Osteocyte (in vitro differentiated cells): ENCODE measurements at regions not wholly inside any gene's neighbourhood (a gene's known extent, or its start where the extent isn't known, plus 50 kb on each side); places are given as distances from the start of the nearest gene placed in this dataset.
"Not testable (repeated sequence)": the region's sequence is repeated elsewhere in the genome, so short reads cannot be mapped to it uniquely, and the experiment has no call there.

Source experiments
- DNase-seq: peaks from one replicate; pipeline ENCODE4 v3.0.0; 2021; ENCODE audit warnings: mixed read lengths; ENCODE audit not compliant: unreplicated experiment; ENCODE audit errors: extremely low spot score
- H3K27ac Mint-ChIP-seq: one replicate; pipeline ENCODE4 v1.8.0; 2021; ENCODE audit warnings: mild to moderate bottlenecking, mixed read lengths; ENCODE audit not compliant: unreplicated experiment
- H3K27me3 Mint-ChIP-seq: one replicate; pipeline ENCODE4 v1.8.0; 2021; ENCODE audit warnings: mixed read lengths; ENCODE audit not compliant: unreplicated experiment
- H3K36me3 Mint-ChIP-seq: one replicate; pipeline ENCODE4 v1.8.0; 2021; ENCODE audit warnings: mixed read lengths; ENCODE audit not compliant: unreplicated experiment
- H3K4me1 Mint-ChIP-seq: one replicate; pipeline ENCODE4 v1.8.0; 2021; ENCODE audit warnings: mixed read lengths; ENCODE audit not compliant: unreplicated experiment
- H3K4me3 Mint-ChIP-seq: one replicate; pipeline ENCODE4 v1.8.0; 2021; ENCODE audit warnings: mild to moderate bottlenecking, moderate library complexity, mixed read lengths; ENCODE audit not compliant: unreplicated experiment
- H3K9me3 Mint-ChIP-seq: one replicate; pipeline ENCODE4 v1.8.0; 2021; ENCODE audit warnings: mixed read lengths; ENCODE audit not compliant: unreplicated experiment
- CTCF ChIP-seq: fragments of 200-600 bp; sonication (generic); IDR thresholded peaks from 2 replicates; pipeline ENCODE4 v1.5.0; 2021; ENCODE audit warnings: antibody characterized with exemption, mild to moderate bottlenecking, moderate library complexity

GRCh38 chr7:83837683-83838082 lies 188.7 kb upstream of the SEMA3E start:
- Mint-ChIP-seq H3K4me3 (no peak overlapping the region), H3K36me3 (no peaks in the 10 kb centered on the region), H3K9me3 (no peaks in the 10 kb centered on the region), H3K27ac (no peak overlapping the region), H3K4me1 (peaks cover 3% of the 10 kb centered on the region), H3K27me3 (no peaks in the 10 kb centered on the region)
- DNase-seq, result no peak
- TF ChIP-seq CTCF, result no peak

- H3K4me1 Mint-ChIP-seq, result peaks cover 3% of the 10 kb centered on the region
- no peaks in the 10 kb centered on the region for H3K9me3 Mint-ChIP-seq
- no peak overlapping the region for H3K4me3 Mint-ChIP-seq
- no peak for TF ChIP-seq CTCF
- no peak for DNase-seq
- no peaks in the 10 kb centered on the region for H3K36me3 Mint-ChIP-seq
- no peak overlapping the region for H3K27ac Mint-ChIP-seq
- H3K27me3 Mint-ChIP-seq, result no peaks in the 10 kb centered on the region
These were observed 187.1 kb upstream of the SEMA3E start for GRCh38 chr7:83836028-83836427.

- Mint-ChIP-seq H3K27ac (no peak overlapping the region), H3K4me3 (no peak overlapping the region), H3K4me1 (peaks cover 3% of the 10 kb centered on the region), H3K36me3 (no peaks in the 10 kb centered on the region), H3K27me3 (no peaks in the 10 kb centered on the region), H3K9me3 (no peaks in the 10 kb centered on the region)
- TF ChIP-seq CTCF, result no peak
- DNase-seq, result no peak
These were observed 186.5 kb upstream of the SEMA3E start for GRCh38 chr7:83835424-83835823.

- DNase-seq, H3K9me3 Mint-ChIP-seq, H3K36me3 Mint-ChIP-seq, H3K27me3 Mint-ChIP-seq, H3K27ac Mint-ChIP-seq, H3K4me1 Mint-ChIP-seq, H3K4me3 Mint-ChIP-seq: not testable (repeated sequence)
These were observed 184.8 kb upstream of the SEMA3E start for GRCh38 chr7:83833721-83834120.

- H3K36me3 Mint-ChIP-seq, result no peaks in the 10 kb centered on the region
- H3K9me3 Mint-ChIP-seq, result no peaks in the 10 kb centered on the region
- no peak overlapping the region for H3K4me3 Mint-ChIP-seq
- TF ChIP-seq CTCF, result no peak
- H3K27me3 Mint-ChIP-seq, result no peaks in the 10 kb centered on the region
- H3K4me1 Mint-ChIP-seq, result peaks cover 3% of the 10 kb centered on the region
- no peak for DNase-seq
- H3K27ac Mint-ChIP-seq, result no peak overlapping the region
These were observed 183.1 kb upstream of the SEMA3E start for GRCh38 chr7:83832009-83832408.

GRCh38 chr7:83827036-83827435 lies 178.1 kb upstream of the SEMA3E start:
- Mint-ChIP-seq H3K27me3 (no peaks in the 10 kb centered on the region), H3K9me3 (no peaks in the 10 kb centered on the region), H3K36me3 (no peaks in the 10 kb centered on the region), H3K4me1 (no peaks in the 10 kb centered on the region), H3K4me3 (no peak overlapping the region), H3K27ac (no peak overlapping the region)
- no peak for TF ChIP-seq CTCF
- DNase-seq, result no peak
